HCT116 (cell line): ENCODE measurements at regions not wholly inside any gene's neighbourhood (a gene's known extent, or its start where the extent isn't known, plus 50 kb on each side); places are given as distances from the start of the nearest gene placed in this dataset.

Source experiments
- ATAC-seq: fragments of 200-7000 bp; cut with Tn5 transposase; 2 replicates; pipeline ENCODE4 v1.9.1; 2020; ENCODE audit warnings: mild to moderate bottlenecking, moderate library complexity
- BruUV-seq: library from RNA; stranded (reverse); fragments of 400-500 nt; replicated peaks from 2 replicates; lab custom pipeline; 2021; lab: Mats Ljungman, UMichigan
- CTCF ChIA-PET: fragments of 300-600 bp; sonication (Branson Sonifier 250); formaldehyde crosslinking; loops from one replicate; lab custom pipeline; 2021; ENCODE audit warnings: antibody characterized with exemption; lab: Charles Lee
- POLR2A ChIA-PET: fragments of 300-600, 350-600 bp; sonication (Branson Sonifier 250); formaldehyde crosslinking; loops from one replicate; lab custom pipeline; 2021; ENCODE audit warnings: antibody characterized with exemption; lab: Charles Lee
- RAD21 ChIA-PET, 2 experiments: fragments of 300-600 bp; sonication (Branson Sonifier 250); formaldehyde crosslinking; loops; one replicate each; lab custom pipeline; 2023; ENCODE audit warnings: low total read pairs in 2 of 2; ENCODE audit not compliant: uncharacterized antibody in 2 of 2, unreplicated experiment in 2 of 2, low non-redundant PET in 1 of 2; lab: Charles Lee
- DNase-seq: peaks from one replicate; pipeline ENCODE4 v3.0.0-alpha.2; 2010; ENCODE audit warnings: low read depth, low spot score
- H2AFZ ChIP-seq: fragments of 200-600 bp; shearing (Covaris generic), sonication (generic); 2 replicates; pipeline ENCODE4 v1.6.1; 2017; ENCODE audit warnings: low read depth, mixed run types, mixed read lengths, antibody characterized with exemption, low read length; ENCODE audit not compliant: poor library complexity, severe bottlenecking
- H3K27ac ChIP-seq: 2 replicates; pipeline ENCODE4 v1.5.1; 2012; ENCODE audit warnings: low read depth, low read length
- H3K27me3 ChIP-seq: fragments of 200-600 bp; sonication (generic); 2 replicates; pipeline ENCODE4 v1.6.1; 2016; ENCODE audit warnings: mixed run types, low read length, mixed read lengths; ENCODE audit not compliant: insufficient read depth
- H3K36me3 ChIP-seq, 2 experiments: fragments of 200-500 bp in 1 of 2; fragments of 200-600 bp in 1 of 2; sonication (Bioruptor generic) in 1 of 2; sonication (generic) in 1 of 2; 2 replicates each; pipeline versions ENCODE4 v1.5.1 to v1.6.1; 2014 to 2016; ENCODE audit warnings: low read length in 2 of 2, inconsistent platforms in 1 of 2, mixed read lengths in 1 of 2, mixed run types in 1 of 2; ENCODE audit not compliant: insufficient read depth in 2 of 2, control insufficient read depth in 1 of 2
- H3K4me1 ChIP-seq, 2 experiments: fragments of 200-600 bp in 1 of 2; sonication (generic) in 1 of 2; 2 replicates each; pipeline versions ENCODE4 v1.5.1 to v1.6.1; 2012 to 2017; ENCODE audit warnings: low read length in 2 of 2, inconsistent platforms in 1 of 2, mild to moderate bottlenecking in 1 of 2, mixed read lengths in 1 of 2, mixed run types in 1 of 2, moderate library complexity in 1 of 2; ENCODE audit not compliant: insufficient read depth in 2 of 2, control insufficient read depth in 1 of 2
- H3K4me2 ChIP-seq: fragments of 200-600 bp; sonication (generic); 2 replicates; pipeline ENCODE4 v1.6.1; 2017; ENCODE audit warnings: mixed run types, low read length, mixed read lengths
- H3K4me3 ChIP-seq, 2 experiments: fragments of 200-600 bp in 1 of 2; sonication (generic) in 1 of 2; replicated peaks in 1 of 2; 2 replicates each; pipeline ENCODE4 v1.5.1; 2011 to 2016; ENCODE audit warnings: low read length in 2 of 2, control low read depth in 1 of 2, low read depth in 1 of 2, mild to moderate bottlenecking in 1 of 2, mixed read lengths in 1 of 2, mixed run types in 1 of 2
- H3K79me2 ChIP-seq: fragments of 200-600 bp; sonication (generic); 2 replicates; pipeline ENCODE4 v1.6.1; 2017; ENCODE audit warnings: mild to moderate bottlenecking, mixed run types, low read length, moderate library complexity, mixed read lengths; ENCODE audit not compliant: insufficient read depth
- H3K9ac ChIP-seq: fragments of 200-600 bp; sonication (generic); 2 replicates; pipeline ENCODE4 v1.6.1; 2016; ENCODE audit warnings: low read length, mixed read lengths
- H3K9me2 ChIP-seq: fragments of 200-600 bp; sonication (generic), shearing (Covaris generic); 2 replicates; pipeline ENCODE4 v1.6.1; 2017; ENCODE audit warnings: mixed run types, mild to moderate bottlenecking, moderate library complexity; ENCODE audit not compliant: insufficient read depth
- H3K9me3 ChIP-seq, 2 experiments: fragments of 200-500 bp in 1 of 2; fragments of 200-600 bp in 1 of 2; sonication (Bioruptor generic) in 1 of 2; sonication (generic) in 1 of 2; 2 replicates each; pipeline ENCODE4 v1.6.1; 2014 to 2017; ENCODE audit warnings: low read length in 2 of 2, mixed read lengths in 2 of 2, inconsistent platforms in 1 of 2, low read depth in 1 of 2, mild to moderate bottlenecking in 1 of 2, mixed run types in 1 of 2, moderate library complexity in 1 of 2; ENCODE audit not compliant: control insufficient read depth in 1 of 2, insufficient read depth in 1 of 2
- H4K20me1 ChIP-seq: fragments of 200-600 bp; sonication (generic), shearing (Covaris generic); 2 replicates; pipeline ENCODE4 v1.6.1; 2017; ENCODE audit warnings: mixed run types, mild to moderate bottlenecking, moderate library complexity; ENCODE audit not compliant: insufficient read depth
- CBX3 ChIP-seq: IDR thresholded peaks from 2 replicates; pipeline ENCODE4 v1.6.1; 2012; ENCODE audit warnings: low read depth
- CEBPB ChIP-seq: IDR thresholded peaks from 2 replicates; pipeline ENCODE4 v1.6.1; 2012; ENCODE audit warnings: low read depth
- EGR1 ChIP-seq: IDR thresholded peaks from 2 replicates; pipeline ENCODE4 v1.6.1; 2012; ENCODE audit warnings: low read depth
- ELF1 ChIP-seq: IDR thresholded peaks from 2 replicates; pipeline ENCODE4 v1.6.1; 2012; ENCODE audit warnings: low read depth, borderline replicate concordance
- EZH2 ChIP-seq: fragments of 200-600 bp; sonication (generic); IDR thresholded peaks from 2 replicates; pipeline ENCODE4 v1.6.1; 2017; ENCODE audit warnings: antibody characterized with exemption, mixed run types
- EZH2phosphoT487 ChIP-seq: fragments of 200-600 bp; IDR thresholded peaks from 2 replicates; pipeline ENCODE4 v1.6.1; 2018; ENCODE audit warnings: antibody characterized with exemption, borderline replicate concordance
- FOSL1 ChIP-seq: IDR thresholded peaks from 2 replicates; pipeline ENCODE4 v1.6.1; 2012; ENCODE audit warnings: low read depth
- POLR2A ChIP-seq: IDR thresholded peaks from 2 replicates; pipeline ENCODE4 v1.7.0; 2011; ENCODE audit warnings: borderline replicate concordance; ENCODE audit not compliant: insufficient read depth, insufficient read length; ENCODE audit errors: extremely low read depth
- POLR2AphosphoS5 ChIP-seq: IDR thresholded peaks from 2 replicates; pipeline ENCODE4 v1.6.1; 2011; ENCODE audit warnings: mild to moderate bottlenecking, low read depth, low read length, moderate library complexity
- RAD21 ChIP-seq: IDR thresholded peaks from 2 replicates; pipeline ENCODE4 v1.6.1; 2012; ENCODE audit warnings: low read depth, mild to moderate bottlenecking
- SIN3A ChIP-seq: IDR thresholded peaks from 2 replicates; pipeline ENCODE4 v1.6.1; 2012; ENCODE audit warnings: low read depth
- SP1 ChIP-seq: IDR thresholded peaks from 2 replicates; pipeline ENCODE4 v1.6.1; 2012; ENCODE audit warnings: low read depth
- SRF ChIP-seq: IDR thresholded peaks from 2 replicates; pipeline ENCODE4 v1.6.1; 2012; ENCODE audit warnings: low read depth
- TCF7L2 ChIP-seq: IDR thresholded peaks from 2 replicates; pipeline ENCODE4 v1.7.0; 2011; ENCODE audit warnings: borderline replicate concordance, inconsistent platforms; ENCODE audit not compliant: insufficient read depth, insufficient read length; ENCODE audit errors: extremely low read depth
- YY1 ChIP-seq: IDR thresholded peaks from 2 replicates; pipeline ENCODE4 v1.6.1; 2011; ENCODE audit warnings: low read length, low read depth, moderate library complexity, mild to moderate bottlenecking; ENCODE audit not compliant: insufficient replicate concordance; ENCODE audit errors: extremely low read depth
- ZFX ChIP-seq: fragments of 450-650 bp; IDR thresholded peaks from 2 replicates; pipeline ENCODE4 v1.6.1; 2017
- ZNF274 ChIP-seq: fragments of 200-500 bp; sonication (Bioruptor generic); IDR thresholded peaks from 2 replicates; pipeline ENCODE4 v1.6.1; 2014; ENCODE audit warnings: mild to moderate bottlenecking, low read depth, low read length, inconsistent platforms
- intact Hi-C: fragments of 100-400 bp; cut with micrococcal nuclease; formaldehyde crosslinking; loops from 2 replicates; pipeline ENCODE4 v1.10.0; 2022
- TF ChIP-seq, protein P1 (sequence below): IDR thresholded peaks from 2 replicates; pipeline ENCODE4 v1.6.1; 2012
- TF ChIP-seq, protein P2 (sequence below): IDR thresholded peaks from 2 replicates; pipeline ENCODE4 v1.6.1; 2012
- TF ChIP-seq, protein P3 (sequence below): IDR thresholded peaks from 2 replicates; pipeline ENCODE4 v1.6.1; 2012; ENCODE audit warnings: low read depth
- TF ChIP-seq, protein P4 (sequence below), 3 experiments: fragments of 200-600 bp in 1 of 3; sonication (generic) in 1 of 3; IDR thresholded peaks in 2 of 3; conservative IDR thresholded peaks in 1 of 3; 2 replicates each; pipeline ENCODE4 v1.5.1; 2012 to 2017; ENCODE audit warnings: low read depth in 2 of 3, low read length in 2 of 3, antibody characterized with exemption in 1 of 3, borderline replicate concordance in 1 of 3, control low read depth in 1 of 3, mild to moderate bottlenecking in 1 of 3, mixed read lengths in 1 of 3, mixed run types in 1 of 3, moderate library complexity in 1 of 3; ENCODE audit not compliant: insufficient read depth in 1 of 3

DNA sequence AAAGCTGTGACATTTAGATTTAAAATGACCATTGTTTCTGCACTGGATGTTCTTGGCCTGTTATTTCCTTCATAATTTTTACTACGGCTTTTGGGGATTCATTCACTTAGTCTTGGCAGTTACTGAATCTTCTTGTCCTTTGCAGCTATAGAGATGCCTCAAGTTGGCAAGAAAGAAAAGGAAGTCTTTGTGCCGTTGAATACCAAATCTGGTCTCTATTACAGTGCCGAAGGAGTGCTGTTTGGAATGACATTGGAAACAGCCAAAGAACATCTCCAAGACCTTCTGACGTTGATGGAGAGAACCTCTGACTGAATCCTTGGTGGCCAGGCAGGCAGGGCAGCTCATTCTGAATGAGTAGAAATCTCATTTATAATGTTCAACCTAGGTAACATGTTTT lies 54.3 kb upstream of the NRP1 start (continued):
- TF ChIP-seq, protein P1, sequence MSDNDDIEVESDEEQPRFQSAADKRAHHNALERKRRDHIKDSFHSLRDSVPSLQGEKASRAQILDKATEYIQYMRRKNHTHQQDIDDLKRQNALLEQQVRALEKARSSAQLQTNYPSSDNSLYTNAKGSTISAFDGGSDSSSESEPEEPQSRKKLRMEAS = no peak
- TF ChIP-seq ELF1 (no peak), POLR2A (no peak), POLR2AphosphoS5 (no peak), SRF (no peak), TCF7L2 (no peak), FOSL1 (no peak), EZH2phosphoT487 (no peak), ZNF274 (no peak), CEBPB (no peak)
- TF ChIP-seq, protein P2, sequence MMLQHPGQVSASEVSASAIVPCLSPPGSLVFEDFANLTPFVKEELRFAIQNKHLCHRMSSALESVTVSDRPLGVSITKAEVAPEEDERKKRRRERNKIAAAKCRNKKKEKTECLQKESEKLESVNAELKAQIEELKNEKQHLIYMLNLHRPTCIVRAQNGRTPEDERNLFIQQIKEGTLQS = no peak

DNA sequence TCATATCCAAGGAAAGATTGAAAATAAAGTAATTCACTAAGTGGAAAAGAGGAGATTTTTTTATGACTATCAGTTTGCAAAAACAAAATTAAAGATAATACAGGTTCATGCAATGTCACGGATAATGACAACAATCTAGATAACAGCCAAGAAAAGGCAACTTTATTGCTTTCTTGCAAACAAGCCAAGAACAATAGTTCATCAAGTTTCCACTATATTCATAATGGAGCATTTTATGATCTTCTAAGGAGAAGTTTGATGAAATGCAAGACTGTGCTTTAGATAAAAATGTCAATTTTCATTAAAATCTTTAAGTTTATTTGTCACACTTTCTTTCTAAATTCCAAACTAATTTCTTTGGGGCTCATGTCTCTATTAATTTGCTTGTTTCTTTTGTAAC lies 53.9 kb upstream of the NRP1 start:
- Histone ChIP-seq H4K20me1 (no peaks in the 10 kb centered on the region), H3K27me3 (no peaks in the 10 kb centered on the region; the same call in 1 of the 2 replicates), H2AFZ (no peak overlapping the region), H3K79me2 (no peaks in the 10 kb centered on the region), H3K9ac (no peak overlapping the region), H3K27ac (no peak overlapping the region), H3K9me2 (no peaks in the 10 kb centered on the region), H3K4me1 (no peaks in the 10 kb centered on the region), H3K9me3 (no peaks in the 10 kb centered on the region), H3K4me2 (no peak overlapping the region), H3K36me3 (no peaks in the 10 kb centered on the region), H3K4me3 (no peak overlapping the region)
- DNase-seq (no peak), ATAC-seq (no peak)
- ChIA-PET CTCF (no interaction called here), POLR2A (no interaction called here), RAD21 (no interaction called here)
- intact Hi-C loops = no loop called here
- TF ChIP-seq SRF (no peak), ZNF274 (no peak), RAD21 (no peak), ELF1 (no peak), SIN3A (no peak), CEBPB (no peak), YY1 (no peak), EZH2phosphoT487 (no peak), TCF7L2 (no peak), ZFX (no peak), EZH2 (no peak), SP1 (no peak), CBX3 (no peak), EGR1 (no peak)
- TF ChIP-seq, protein P3, sequence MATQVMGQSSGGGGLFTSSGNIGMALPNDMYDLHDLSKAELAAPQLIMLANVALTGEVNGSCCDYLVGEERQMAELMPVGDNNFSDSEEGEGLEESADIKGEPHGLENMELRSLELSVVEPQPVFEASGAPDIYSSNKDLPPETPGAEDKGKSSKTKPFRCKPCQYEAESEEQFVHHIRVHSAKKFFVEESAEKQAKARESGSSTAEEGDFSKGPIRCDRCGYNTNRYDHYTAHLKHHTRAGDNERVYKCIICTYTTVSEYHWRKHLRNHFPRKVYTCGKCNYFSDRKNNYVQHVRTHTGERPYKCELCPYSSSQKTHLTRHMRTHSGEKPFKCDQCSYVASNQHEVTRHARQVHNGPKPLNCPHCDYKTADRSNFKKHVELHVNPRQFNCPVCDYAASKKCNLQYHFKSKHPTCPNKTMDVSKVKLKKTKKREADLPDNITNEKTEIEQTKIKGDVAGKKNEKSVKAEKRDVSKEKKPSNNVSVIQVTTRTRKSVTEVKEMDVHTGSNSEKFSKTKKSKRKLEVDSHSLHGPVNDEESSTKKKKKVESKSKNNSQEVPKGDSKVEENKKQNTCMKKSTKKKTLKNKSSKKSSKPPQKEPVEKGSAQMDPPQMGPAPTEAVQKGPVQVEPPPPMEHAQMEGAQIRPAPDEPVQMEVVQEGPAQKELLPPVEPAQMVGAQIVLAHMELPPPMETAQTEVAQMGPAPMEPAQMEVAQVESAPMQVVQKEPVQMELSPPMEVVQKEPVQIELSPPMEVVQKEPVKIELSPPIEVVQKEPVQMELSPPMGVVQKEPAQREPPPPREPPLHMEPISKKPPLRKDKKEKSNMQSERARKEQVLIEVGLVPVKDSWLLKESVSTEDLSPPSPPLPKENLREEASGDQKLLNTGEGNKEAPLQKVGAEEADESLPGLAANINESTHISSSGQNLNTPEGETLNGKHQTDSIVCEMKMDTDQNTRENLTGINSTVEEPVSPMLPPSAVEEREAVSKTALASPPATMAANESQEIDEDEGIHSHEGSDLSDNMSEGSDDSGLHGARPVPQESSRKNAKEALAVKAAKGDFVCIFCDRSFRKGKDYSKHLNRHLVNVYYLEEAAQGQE = no peak
- TF ChIP-seq, protein P4, sequence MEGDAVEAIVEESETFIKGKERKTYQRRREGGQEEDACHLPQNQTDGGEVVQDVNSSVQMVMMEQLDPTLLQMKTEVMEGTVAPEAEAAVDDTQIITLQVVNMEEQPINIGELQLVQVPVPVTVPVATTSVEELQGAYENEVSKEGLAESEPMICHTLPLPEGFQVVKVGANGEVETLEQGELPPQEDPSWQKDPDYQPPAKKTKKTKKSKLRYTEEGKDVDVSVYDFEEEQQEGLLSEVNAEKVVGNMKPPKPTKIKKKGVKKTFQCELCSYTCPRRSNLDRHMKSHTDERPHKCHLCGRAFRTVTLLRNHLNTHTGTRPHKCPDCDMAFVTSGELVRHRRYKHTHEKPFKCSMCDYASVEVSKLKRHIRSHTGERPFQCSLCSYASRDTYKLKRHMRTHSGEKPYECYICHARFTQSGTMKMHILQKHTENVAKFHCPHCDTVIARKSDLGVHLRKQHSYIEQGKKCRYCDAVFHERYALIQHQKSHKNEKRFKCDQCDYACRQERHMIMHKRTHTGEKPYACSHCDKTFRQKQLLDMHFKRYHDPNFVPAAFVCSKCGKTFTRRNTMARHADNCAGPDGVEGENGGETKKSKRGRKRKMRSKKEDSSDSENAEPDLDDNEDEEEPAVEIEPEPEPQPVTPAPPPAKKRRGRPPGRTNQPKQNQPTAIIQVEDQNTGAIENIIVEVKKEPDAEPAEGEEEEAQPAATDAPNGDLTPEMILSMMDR (IDR thresholded peaks at IDR 0.05 in 2 of 3, conservative IDR thresholded peaks at IDR 0.05 in 1 of 3; ENCODE audit: borderline replicate concordance in 1 of 3, insufficient read depth in 1 of 3, low read depth in 2 of 3, low read length in 2 of 3) = no peak
- TF ChIP-seq, protein P1 = no peak
- BruUV-seq = no TSS peak
